DMS153 treated with DMSO at 0.1 percent for 48 hours (cell line): ENCODE measurements at regions not wholly inside any gene's neighbourhood (a gene's known extent, or its start where the extent isn't known, plus 50 kb on each side); places are given as distances from the start of the nearest gene placed in this dataset.

ENCODE experiments used
- DNase-seq: peaks from one replicate; lab custom pipeline; 2025; ENCODE audit not compliant: unreplicated experiment; lab: John Stamatoyannopoulos, UW

GRCh38 chr11:110000031-110000502 lies 93.1 kb upstream of the ZC3H12C start:
- no peak for DNase-seq

- no peak for DNase-seq
These were observed 92.3 kb upstream of the ZC3H12C start for GRCh38 chr11:110000850-110001249.

- no peak for DNase-seq
These were observed 89.8 kb upstream of the ZC3H12C start for GRCh38 chr11:110003426-110003825.

- no peak for DNase-seq
These were observed 81.6 kb upstream of the ZC3H12C start for GRCh38 chr11:110011595-110011994.

GRCh38 chr11:110015695-110016094 lies 77.5 kb upstream of the ZC3H12C start:
- DNase-seq = no peak

GRCh38 chr11:110019675-110020074 lies 73.5 kb upstream of the ZC3H12C start:
- DNase-seq = no peak

- no peak for DNase-seq
These were observed 70.6 kb upstream of the ZC3H12C start for GRCh38 chr11:110022548-110022947.

- DNase-seq = no peak
These were observed 69.5 kb upstream of the ZC3H12C start for GRCh38 chr11:110023711-110024110.

GRCh38 chr11:110026858-110027626 lies 66.2 kb upstream of the ZC3H12C start:
- DNase-seq = no peak

GRCh38 chr11:110027627-110028371 lies 65.4 kb upstream of the ZC3H12C start:
- DNase-seq = no peak

GRCh38 chr11:110028921-110029320 lies 64.3 kb upstream of the ZC3H12C start:
- no peak for DNase-seq

- no peak for DNase-seq
These were observed 63.5 kb upstream of the ZC3H12C start for GRCh38 chr11:110029714-110030113.

GRCh38 chr11:110031171-110031570 lies 62.0 kb upstream of the ZC3H12C start:
- no peak for DNase-seq

GRCh38 chr11:110032259-110032658 lies 60.9 kb upstream of the ZC3H12C start:
- no peak for DNase-seq

- DNase-seq = no peak
These were observed 60.1 kb upstream of the ZC3H12C start for GRCh38 chr11:110032957-110033570.

- DNase-seq = no peak
These were observed 58.4 kb upstream of the ZC3H12C start for GRCh38 chr11:110034806-110035205.

GRCh38 chr11:110035357-110035756 lies 57.8 kb upstream of the ZC3H12C start:
- DNase-seq = no peak

- DNase-seq = no peak
These were observed 55.0 kb upstream of the ZC3H12C start for GRCh38 chr11:110038201-110038600.
